H9 (cell line): ENCODE measurements at regions not wholly inside any gene's neighbourhood (a gene's known extent, or its start where the extent isn't known, plus 50 kb on each side); places are given as distances from the start of the nearest gene placed in this dataset.
"Not testable (repeated sequence)": the region's sequence is repeated elsewhere in the genome, so short reads cannot be mapped to it uniquely, and the experiment has no call there.

Experiments
- DNase-seq: peaks from one replicate; pipeline ENCODE4 v3.0.0-alpha.2; 2017
- H2AFZ ChIP-seq: one replicate; pipeline ENCODE4 v1.6.1; 2013; ENCODE audit warnings: mild to moderate bottlenecking, low read length, control low read depth, moderate library complexity
- H2AK5ac ChIP-seq: 2 replicates; pipeline ENCODE4 v1.6.1; 2013; ENCODE audit warnings: low read length, control low read depth, mixed read lengths; ENCODE audit not compliant: insufficient read length
- H2BK120ac ChIP-seq: one replicate; pipeline ENCODE4 v1.6.1; 2013; ENCODE audit warnings: low read depth, mild to moderate bottlenecking, low read length, control low read depth, inconsistent platforms; ENCODE audit not compliant: poor library complexity, severe bottlenecking
- H2BK12ac ChIP-seq: 2 replicates; pipeline ENCODE4 v1.6.1; 2013; ENCODE audit warnings: low read length, control low read depth, mixed read lengths, low read depth; ENCODE audit not compliant: insufficient read length
- H2BK15ac ChIP-seq: 2 replicates; pipeline ENCODE4 v1.6.1; 2013; ENCODE audit warnings: low read depth, low read length, control low read depth
- H2BK20ac ChIP-seq: one replicate; pipeline ENCODE4 v1.6.1; 2013; ENCODE audit warnings: low read depth, mild to moderate bottlenecking, low read length, control low read depth, inconsistent platforms; ENCODE audit not compliant: poor library complexity, severe bottlenecking
- H2BK5ac ChIP-seq: 2 replicates; pipeline ENCODE4 v1.6.1; 2013; ENCODE audit warnings: low read length, control low read depth, mixed read lengths; ENCODE audit not compliant: insufficient read length
- H3K14ac ChIP-seq: 2 replicates; pipeline ENCODE4 v1.6.1; 2013; ENCODE audit warnings: low read length, control low read depth; ENCODE audit not compliant: insufficient read depth
- H3K18ac ChIP-seq: 2 replicates; pipeline ENCODE4 v1.6.1; 2013; ENCODE audit warnings: low read depth, mild to moderate bottlenecking, mixed read lengths, low read length, control low read depth; ENCODE audit not compliant: insufficient read length
- H3K23ac ChIP-seq: 2 replicates; pipeline ENCODE4 v1.6.1; 2013; ENCODE audit warnings: low read length, control low read depth, mixed read lengths, low read depth; ENCODE audit not compliant: insufficient read length
- H3K23me2 ChIP-seq: 2 replicates; pipeline ENCODE4 v1.6.1; 2013; ENCODE audit warnings: low read depth, mild to moderate bottlenecking, mixed read lengths, low read length, control low read depth; ENCODE audit not compliant: insufficient read length, poor library complexity, severe bottlenecking
- H3K27ac ChIP-seq: 2 replicates; pipeline ENCODE4 v1.5.1; 2013; ENCODE audit warnings: low read length, control low read depth, mixed read lengths, low read depth; ENCODE audit not compliant: insufficient read length
- H3K27me3 ChIP-seq: 2 replicates; pipeline ENCODE4 v1.6.1; 2013; ENCODE audit warnings: low read length, control low read depth, inconsistent platforms; ENCODE audit not compliant: insufficient read depth
- H3K4ac ChIP-seq: 2 replicates; pipeline ENCODE4 v1.6.1; 2013; ENCODE audit warnings: low read depth, mild to moderate bottlenecking, control low read depth, inconsistent platforms, low read length, moderate library complexity
- H3K4me1 ChIP-seq: 2 replicates; pipeline ENCODE4 v1.6.1; 2013; ENCODE audit warnings: low read length, control low read depth, inconsistent platforms; ENCODE audit not compliant: insufficient read depth
- H3K4me2 ChIP-seq: 2 replicates; pipeline ENCODE4 v1.6.1; 2013; ENCODE audit warnings: low read length, control low read depth, mixed read lengths; ENCODE audit not compliant: insufficient read length, insufficient read depth
- H3K56ac ChIP-seq: 2 replicates; pipeline ENCODE4 v1.6.1; 2013; ENCODE audit warnings: low read depth, mild to moderate bottlenecking, mixed read lengths, low read length, control low read depth; ENCODE audit not compliant: insufficient read length
- H3K79me1 ChIP-seq: 2 replicates; pipeline ENCODE4 v1.6.1; 2013; ENCODE audit warnings: low read depth, mild to moderate bottlenecking, moderate library complexity, low read length, control low read depth, inconsistent platforms; ENCODE audit not compliant: insufficient read depth, poor library complexity, severe bottlenecking
- H3K79me2 ChIP-seq: 2 replicates; pipeline ENCODE4 v1.6.1; 2013; ENCODE audit warnings: low read length, control low read depth, inconsistent platforms; ENCODE audit not compliant: insufficient read depth
- H3K9ac ChIP-seq: 2 replicates; pipeline ENCODE4 v1.6.1; 2013; ENCODE audit warnings: low read length, control low read depth, mixed read lengths; ENCODE audit not compliant: insufficient read length; ENCODE audit errors: extremely low read depth
- H3K9me3 ChIP-seq: one replicate; pipeline ENCODE4 v1.6.1; 2013; ENCODE audit warnings: low read depth, low read length, inconsistent platforms; ENCODE audit not compliant: control insufficient read depth
- H3T11ph ChIP-seq: one replicate; pipeline ENCODE4 v1.6.1; 2013; ENCODE audit warnings: mild to moderate bottlenecking, low read length, control low read depth, inconsistent platforms
- H4K20me1 ChIP-seq: one replicate; pipeline ENCODE4 v1.6.1; 2013; ENCODE audit not compliant: control insufficient read depth, insufficient read length, insufficient read depth
- H4K5ac ChIP-seq: 2 replicates; pipeline ENCODE4 v1.6.1; 2013; ENCODE audit warnings: low read depth, mild to moderate bottlenecking, mixed read lengths, low read length, control low read depth; ENCODE audit not compliant: insufficient read length
- H4K8ac ChIP-seq: replicated peaks from 2 replicates; pipeline ENCODE4 v1.6.1; 2013; ENCODE audit warnings: low read length, control low read depth, mixed read lengths, low read depth; ENCODE audit not compliant: insufficient read length
- H4K91ac ChIP-seq: 2 replicates; pipeline ENCODE4 v1.6.1; 2013; ENCODE audit warnings: low read depth, mild to moderate bottlenecking, moderate library complexity, mixed read lengths, low read length, control low read depth; ENCODE audit not compliant: insufficient read length
- H3K27ac Mint-ChIP-seq, 3 experiments: 2 replicates in 2 of 3; 3 replicates in 1 of 3; pipeline ENCODE4 v1.8.0; 2020 to 2021; ENCODE audit warnings: mixed read lengths in 3 of 3, mild to moderate bottlenecking in 1 of 3, moderate library complexity in 1 of 3
- H3K27me3 Mint-ChIP-seq: 2 replicates; pipeline ENCODE4 v1.8.0; 2021; ENCODE audit warnings: low read depth, mild to moderate bottlenecking, moderate library complexity, mixed read lengths
- H3K36me3 Mint-ChIP-seq, 3 experiments: 2 replicates in 2 of 3; 3 replicates in 1 of 3; pipeline ENCODE4 v1.8.0; 2020 to 2021; ENCODE audit warnings: low read depth in 3 of 3, mixed read lengths in 3 of 3; ENCODE audit not compliant: insufficient read depth in 1 of 3
- H3K4me1 Mint-ChIP-seq, 2 experiments: 2 replicates each; pipeline ENCODE4 v1.8.0; 2020; ENCODE audit warnings: mixed read lengths in 2 of 2
- H3K4me3 Mint-ChIP-seq, 2 experiments: 2 replicates in 1 of 2; 3 replicates in 1 of 2; pipeline ENCODE4 v1.8.0; 2020 to 2021; ENCODE audit warnings: mild to moderate bottlenecking in 2 of 2, mixed read lengths in 2 of 2, moderate library complexity in 1 of 2
- H3K9me3 Mint-ChIP-seq, 2 experiments: 2 replicates in 1 of 2; 3 replicates in 1 of 2; pipeline ENCODE4 v1.8.0; 2020; ENCODE audit warnings: mild to moderate bottlenecking in 2 of 2, mixed read lengths in 2 of 2, moderate library complexity in 1 of 2
- CTCF ChIP-seq: fragments of 200-600 bp; sonication (generic); conservative IDR thresholded peaks from 3 replicates; pipeline ENCODE4 v1.8.0; 2021; ENCODE audit warnings: antibody characterized with exemption, mild to moderate bottlenecking
- WGBS: extraction: QIAGEN DNeasy Blood & Tissue Kit; methylation state at CpG from one replicate; pipeline ENCODE4 v1.1.7; 2013; ENCODE audit warnings: missing lambda C conversion rate, low lambda C conversion rate, mixed read lengths; ENCODE audit not compliant: insufficient read length; ENCODE audit errors: extremely low coverage; 5-methylcytosine and 5-hydroxymethylcytosine counted together

DNA sequence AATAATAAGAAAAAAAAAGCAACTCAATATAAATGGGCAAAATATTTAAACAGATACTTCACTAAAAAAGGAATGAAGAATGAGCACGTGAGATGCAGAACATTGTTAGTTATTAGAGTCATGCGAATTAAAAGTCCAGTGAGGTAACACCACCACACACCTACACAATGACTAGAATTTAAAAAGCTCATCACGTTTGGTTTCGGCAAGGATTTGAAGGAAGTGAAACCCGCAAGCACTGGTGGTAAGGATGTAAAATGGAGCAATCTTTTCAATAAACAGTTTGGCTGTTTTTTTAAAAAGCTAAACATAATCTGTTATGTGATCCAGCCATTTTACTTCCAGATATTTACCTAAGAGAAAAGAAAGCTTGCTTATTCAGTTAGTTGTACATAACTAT is 1181.6 kb upstream of the CELF4 start:
- Histone ChIP-seq H2BK20ac (no peak overlapping the region), H2BK5ac (no peak overlapping the region), H3K18ac (no peak overlapping the region), H3K4me1 (no peaks in the 10 kb centered on the region), H3K9me3 (no peaks in the 10 kb centered on the region), H3K9ac (no peak overlapping the region), H3K23ac (no peak overlapping the region), H4K8ac (no peak overlapping the region), H3K79me2 (no peaks in the 10 kb centered on the region), H4K5ac (no peak overlapping the region), H3K56ac (no peak overlapping the region), H2AFZ (no peak overlapping the region), H2BK12ac (no peak overlapping the region), H3T11ph (no peak overlapping the region), H3K14ac (no peak overlapping the region), H2BK120ac (no peak overlapping the region), H3K4ac (no peak overlapping the region), H3K27ac (no peak overlapping the region), H4K20me1 (no peaks in the 10 kb centered on the region), H3K27me3 (no peaks in the 10 kb centered on the region), H3K79me1 (no peaks in the 10 kb centered on the region), H2AK5ac (no peak overlapping the region), H3K23me2 (no peaks in the 10 kb centered on the region), H4K91ac (no peak overlapping the region), H2BK15ac (no peak overlapping the region), H3K4me2 (no peak overlapping the region)
- Mint-ChIP-seq H3K27ac (no peak overlapping the region), H3K4me1 (peaks cover 2% of the 10 kb centered on the region in 2 experiments; a peak in 1 of 4 replicates), H3K4me3 (no peak overlapping the region), H3K9me3 (no peaks in the 10 kb centered on the region), H3K36me3 (no peaks in the 10 kb centered on the region), H3K27me3 (no peaks in the 10 kb centered on the region)
- no peak for TF ChIP-seq CTCF
- WGBS: no CpG with 5 or more reads among the region's 5 CpGs
- DNase-seq: no peak

DNA sequence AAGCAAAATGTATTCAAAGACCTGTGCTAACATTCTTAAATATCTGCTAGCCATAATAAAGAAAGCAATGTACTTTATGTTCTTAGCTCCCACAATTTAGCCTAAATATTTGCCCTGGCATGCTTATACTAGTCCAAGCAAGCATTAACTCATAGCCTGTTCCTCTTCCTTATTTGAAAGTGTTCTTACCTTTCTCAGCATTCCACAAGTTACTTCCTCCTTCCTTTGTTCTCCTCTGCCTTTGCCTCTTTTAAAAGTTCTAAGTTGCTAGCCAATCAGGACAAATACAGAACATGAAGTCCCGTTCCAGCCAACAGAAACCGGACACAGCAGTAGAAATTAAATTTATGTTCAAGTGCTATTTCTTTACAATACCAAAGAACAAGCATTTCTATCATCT is 1154.6 kb upstream of the CELF4 start:
- H2BK20ac ChIP-seq, H2AFZ ChIP-seq, H3K4ac ChIP-seq, H3K9ac ChIP-seq, H3K27me3 Mint-ChIP-seq, H3K56ac ChIP-seq, DNase-seq, H3K36me3 Mint-ChIP-seq, H3T11ph ChIP-seq, H3K4me1 Mint-ChIP-seq, H4K91ac ChIP-seq, H2BK120ac ChIP-seq, H3K23me2 ChIP-seq, H3K23ac ChIP-seq, H3K18ac ChIP-seq, H4K8ac ChIP-seq, H3K14ac ChIP-seq, H3K27me3 ChIP-seq, H3K4me3 Mint-ChIP-seq, H4K5ac ChIP-seq, H3K4me2 ChIP-seq, H3K79me1 ChIP-seq, H2BK12ac ChIP-seq, H2BK15ac ChIP-seq, H4K20me1 ChIP-seq, H3K9me3 ChIP-seq, H3K9me3 Mint-ChIP-seq, H3K27ac ChIP-seq, H2AK5ac ChIP-seq, H3K4me1 ChIP-seq, H2BK5ac ChIP-seq, H3K79me2 ChIP-seq: not testable (repeated sequence)
- H3K27ac Mint-ChIP-seq: peak overlapping the region in 1 of 3 experiments; percentile 80; a peak in 2 of 7 replicates
- no CpG with 5 or more reads among the region's 2 CpGs for WGBS
